GM23338 (cell line): ENCODE measurements at regions not wholly inside any gene's neighbourhood (a gene's known extent, or its start where the extent isn't known, plus 50 kb on each side); places are given as distances from the start of the nearest gene placed in this dataset.

Experiments
- ATAC-seq: fragments of 200-7000 bp; cut with Tn5 transposase; 3 replicates; pipeline ENCODE4 v1.9.1; 2020
- DNase-seq: peaks from one replicate; pipeline ENCODE4 v3.0.0-alpha.2; 2015; ENCODE audit warnings: low spot score
- H2AFZ ChIP-seq: fragments of 200-600 bp; sonication (generic); 2 replicates; pipeline ENCODE4 v1.8.0; 2016; ENCODE audit warnings: antibody characterized with exemption, mild to moderate bottlenecking, moderate library complexity
- H3F3A ChIP-seq: fragments of 200-600 bp; sonication (generic); replicated peaks from 2 replicates; pipeline ENCODE4 v1.8.0; 2017; ENCODE audit warnings: antibody characterized with exemption, mixed run types, low read depth
- H3K27ac ChIP-seq: fragments of 200-600 bp; sonication (generic); 2 replicates; pipeline ENCODE4 v1.6.1; 2016; ENCODE audit warnings: low read depth
- H3K27me3 ChIP-seq: fragments of 200-600 bp; sonication (generic); 2 replicates; pipeline ENCODE4 v1.8.0; 2016; ENCODE audit warnings: mild to moderate bottlenecking, mixed run types, moderate library complexity; ENCODE audit not compliant: insufficient read depth
- H3K36me3 ChIP-seq: fragments of 200-600 bp; sonication (generic); 2 replicates; pipeline ENCODE4 v1.8.0; 2016; ENCODE audit warnings: mild to moderate bottlenecking; ENCODE audit not compliant: insufficient read depth
- H3K4me1 ChIP-seq: fragments of 200-600 bp; sonication (generic); 2 replicates; pipeline ENCODE4 v1.8.0; 2016; ENCODE audit warnings: mild to moderate bottlenecking, moderate library complexity; ENCODE audit not compliant: insufficient read depth
- H3K4me2 ChIP-seq: fragments of 200-600 bp; sonication (generic); 2 replicates; pipeline ENCODE4 v1.7.1; 2017; ENCODE audit warnings: mixed run types
- H3K4me3 ChIP-seq: fragments of 200-600 bp; sonication (generic); 2 replicates; pipeline ENCODE4 v1.6.1; 2016; ENCODE audit warnings: mixed run types
- H3K79me2 ChIP-seq: fragments of 200-600 bp; sonication (generic); replicated peaks from 2 replicates; pipeline ENCODE4 v1.8.0; 2017; ENCODE audit warnings: mild to moderate bottlenecking; ENCODE audit not compliant: insufficient read depth
- H3K9me2 ChIP-seq: fragments of 200-600 bp; sonication (generic); 2 replicates; pipeline ENCODE4 v1.8.0; 2017; ENCODE audit not compliant: insufficient read depth
- H4K20me1 ChIP-seq: fragments of 200-600 bp; sonication (generic); replicated peaks from 2 replicates; pipeline ENCODE4 v1.8.0; 2017; ENCODE audit warnings: mild to moderate bottlenecking; ENCODE audit not compliant: insufficient read depth
- H3K27ac Mint-ChIP-seq: 2 replicates; pipeline ENCODE4 v1.8.0; 2020; ENCODE audit warnings: inconsistent platforms, mild to moderate bottlenecking, moderate library complexity, mixed read lengths
- H3K27me3 Mint-ChIP-seq: 3 replicates; pipeline ENCODE4 v1.8.0; 2022; ENCODE audit warnings: low read depth, mild to moderate bottlenecking, moderate library complexity, mixed read lengths, inconsistent platforms; ENCODE audit not compliant: insufficient read depth, poor library complexity
- H3K36me3 Mint-ChIP-seq: 3 replicates; pipeline ENCODE4 v1.8.0; 2021; ENCODE audit warnings: low read depth, mild to moderate bottlenecking, inconsistent platforms, moderate library complexity, mixed read lengths
- H3K4me1 Mint-ChIP-seq: 3 replicates; pipeline ENCODE4 v1.8.0; 2020; ENCODE audit warnings: mild to moderate bottlenecking, inconsistent platforms, mixed read lengths
- H3K4me3 Mint-ChIP-seq: 3 replicates; pipeline ENCODE4 v1.8.0; 2021; ENCODE audit warnings: moderate library complexity, mild to moderate bottlenecking, inconsistent platforms, mixed read lengths
- H3K9me3 Mint-ChIP-seq: 3 replicates; pipeline ENCODE4 v1.8.0; 2020; ENCODE audit warnings: moderate library complexity, mild to moderate bottlenecking, inconsistent platforms, mixed read lengths
- CREB1 ChIP-seq: fragments of 250-450 bp; sonication (Bioruptor Pico); IDR thresholded peaks from 2 replicates; pipeline ENCODE4 v1.5.0; 2020; ENCODE audit warnings: low read depth, mild to moderate bottlenecking, moderate library complexity
- EZH2 ChIP-seq: fragments of 200-600 bp; sonication (generic); IDR thresholded peaks from one replicate; pipeline ENCODE4 v1.8.0; 2017; ENCODE audit warnings: antibody characterized with exemption, mild to moderate bottlenecking, low read depth; ENCODE audit not compliant: unreplicated experiment
- EZH2phosphoT487 ChIP-seq: fragments of 200-600 bp; sonication (generic); IDR thresholded peaks from one replicate; pipeline ENCODE4 v1.8.1; 2018; ENCODE audit warnings: antibody characterized with exemption; ENCODE audit not compliant: unreplicated experiment
- JUNB ChIP-seq: IDR thresholded peaks from one replicate; pipeline ENCODE4 v1.6.1; 2016; ENCODE audit warnings: antibody characterized with exemption; ENCODE audit not compliant: unreplicated experiment
- NANOG ChIP-seq: IDR thresholded peaks from 2 replicates; pipeline ENCODE4 v1.6.1; 2016; ENCODE audit warnings: antibody characterized with exemption, borderline replicate concordance
- POLR2AphosphoS5 ChIP-seq: IDR thresholded peaks from 2 replicates; pipeline ENCODE4 v1.6.1; 2016; ENCODE audit warnings: antibody characterized with exemption, low read depth
- STAT1 ChIP-seq: IDR thresholded peaks from one replicate; pipeline ENCODE4 v1.6.1; 2016; ENCODE audit warnings: antibody characterized with exemption; ENCODE audit not compliant: unreplicated experiment
- ZNF114 ChIP-seq: fragments of 250-450 bp; sonication (Bioruptor Pico); IDR thresholded peaks from 2 replicates; pipeline ENCODE4 v1.5.0; 2020; ENCODE audit warnings: mild to moderate bottlenecking, moderate library complexity
- ZNF331 ChIP-seq: fragments of 250-450 bp; sonication (Bioruptor Pico); IDR thresholded peaks from 2 replicates; pipeline ENCODE4 v1.5.0; 2020; ENCODE audit warnings: low read depth, mild to moderate bottlenecking, moderate library complexity
- TF ChIP-seq, protein P1 (sequence below): fragments of 250-450 bp; sonication (Bioruptor Pico); IDR thresholded peaks from 2 replicates; pipeline ENCODE4 v1.5.0; 2020; ENCODE audit warnings: mild to moderate bottlenecking, moderate library complexity
- TF ChIP-seq, protein P2 (sequence below): IDR thresholded peaks from one replicate; pipeline ENCODE4 v1.6.1; 2018; ENCODE audit warnings: antibody characterized with exemption; ENCODE audit not compliant: unreplicated experiment
- TF ChIP-seq, protein P3 (sequence below), 2 experiments: fragments of 200-600 bp in 1 of 2; sonication (generic) in 1 of 2; conservative IDR thresholded peaks; 2 replicates each; pipeline versions ENCODE4 v1.5.1 to v1.6.1; 2016 to 2017; ENCODE audit warnings: antibody characterized with exemption in 2 of 2, low read depth in 2 of 2, mild to moderate bottlenecking in 2 of 2, moderate library complexity in 1 of 2
- TF ChIP-seq, protein P4 (sequence below): IDR thresholded peaks from 2 replicates; pipeline ENCODE4 v1.6.1; 2016; ENCODE audit warnings: antibody characterized with exemption

DNA sequence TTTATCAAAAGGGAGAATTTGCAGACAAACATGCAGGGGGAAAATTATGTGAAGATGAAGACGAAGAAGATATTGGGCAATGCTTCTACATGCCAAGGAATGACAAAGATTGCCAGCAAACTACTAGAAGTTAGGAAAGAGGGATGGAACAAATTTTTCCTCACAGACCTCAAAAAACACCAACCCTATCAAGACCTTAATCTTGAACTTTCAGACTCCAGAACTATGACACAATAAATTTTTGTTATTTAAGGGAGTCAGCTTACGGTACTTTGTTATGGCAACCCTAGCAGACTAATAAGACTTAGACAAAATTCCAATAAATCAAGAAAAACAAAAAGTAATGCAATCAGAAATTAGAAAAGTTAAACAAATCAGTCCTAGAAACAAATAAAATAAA lies 280.0 kb upstream of the GNAI1 start:
- Mint-ChIP-seq H3K27ac (no peak overlapping the region), H3K27me3 (no peaks in the 10 kb centered on the region), H3K36me3 (no peaks in the 10 kb centered on the region), H3K4me3 (no peak overlapping the region), H3K9me3 (no peaks in the 10 kb centered on the region), H3K4me1 (no peaks in the 10 kb centered on the region)
- ATAC-seq (no peak), DNase-seq (no peak)
- H3K27me3 ChIP-seq = no peaks in the 10 kb centered on the region
- no peak overlapping the region for H3K4me3 ChIP-seq
- H3K9me2 ChIP-seq = no peaks in the 10 kb centered on the region
- no peaks in the 10 kb centered on the region for H3K36me3 ChIP-seq
- no peaks in the 10 kb centered on the region for H3F3A ChIP-seq
- no peak overlapping the region for H3K27ac ChIP-seq
- no peak overlapping the region for H2AFZ ChIP-seq
- TF ChIP-seq, protein P1, sequence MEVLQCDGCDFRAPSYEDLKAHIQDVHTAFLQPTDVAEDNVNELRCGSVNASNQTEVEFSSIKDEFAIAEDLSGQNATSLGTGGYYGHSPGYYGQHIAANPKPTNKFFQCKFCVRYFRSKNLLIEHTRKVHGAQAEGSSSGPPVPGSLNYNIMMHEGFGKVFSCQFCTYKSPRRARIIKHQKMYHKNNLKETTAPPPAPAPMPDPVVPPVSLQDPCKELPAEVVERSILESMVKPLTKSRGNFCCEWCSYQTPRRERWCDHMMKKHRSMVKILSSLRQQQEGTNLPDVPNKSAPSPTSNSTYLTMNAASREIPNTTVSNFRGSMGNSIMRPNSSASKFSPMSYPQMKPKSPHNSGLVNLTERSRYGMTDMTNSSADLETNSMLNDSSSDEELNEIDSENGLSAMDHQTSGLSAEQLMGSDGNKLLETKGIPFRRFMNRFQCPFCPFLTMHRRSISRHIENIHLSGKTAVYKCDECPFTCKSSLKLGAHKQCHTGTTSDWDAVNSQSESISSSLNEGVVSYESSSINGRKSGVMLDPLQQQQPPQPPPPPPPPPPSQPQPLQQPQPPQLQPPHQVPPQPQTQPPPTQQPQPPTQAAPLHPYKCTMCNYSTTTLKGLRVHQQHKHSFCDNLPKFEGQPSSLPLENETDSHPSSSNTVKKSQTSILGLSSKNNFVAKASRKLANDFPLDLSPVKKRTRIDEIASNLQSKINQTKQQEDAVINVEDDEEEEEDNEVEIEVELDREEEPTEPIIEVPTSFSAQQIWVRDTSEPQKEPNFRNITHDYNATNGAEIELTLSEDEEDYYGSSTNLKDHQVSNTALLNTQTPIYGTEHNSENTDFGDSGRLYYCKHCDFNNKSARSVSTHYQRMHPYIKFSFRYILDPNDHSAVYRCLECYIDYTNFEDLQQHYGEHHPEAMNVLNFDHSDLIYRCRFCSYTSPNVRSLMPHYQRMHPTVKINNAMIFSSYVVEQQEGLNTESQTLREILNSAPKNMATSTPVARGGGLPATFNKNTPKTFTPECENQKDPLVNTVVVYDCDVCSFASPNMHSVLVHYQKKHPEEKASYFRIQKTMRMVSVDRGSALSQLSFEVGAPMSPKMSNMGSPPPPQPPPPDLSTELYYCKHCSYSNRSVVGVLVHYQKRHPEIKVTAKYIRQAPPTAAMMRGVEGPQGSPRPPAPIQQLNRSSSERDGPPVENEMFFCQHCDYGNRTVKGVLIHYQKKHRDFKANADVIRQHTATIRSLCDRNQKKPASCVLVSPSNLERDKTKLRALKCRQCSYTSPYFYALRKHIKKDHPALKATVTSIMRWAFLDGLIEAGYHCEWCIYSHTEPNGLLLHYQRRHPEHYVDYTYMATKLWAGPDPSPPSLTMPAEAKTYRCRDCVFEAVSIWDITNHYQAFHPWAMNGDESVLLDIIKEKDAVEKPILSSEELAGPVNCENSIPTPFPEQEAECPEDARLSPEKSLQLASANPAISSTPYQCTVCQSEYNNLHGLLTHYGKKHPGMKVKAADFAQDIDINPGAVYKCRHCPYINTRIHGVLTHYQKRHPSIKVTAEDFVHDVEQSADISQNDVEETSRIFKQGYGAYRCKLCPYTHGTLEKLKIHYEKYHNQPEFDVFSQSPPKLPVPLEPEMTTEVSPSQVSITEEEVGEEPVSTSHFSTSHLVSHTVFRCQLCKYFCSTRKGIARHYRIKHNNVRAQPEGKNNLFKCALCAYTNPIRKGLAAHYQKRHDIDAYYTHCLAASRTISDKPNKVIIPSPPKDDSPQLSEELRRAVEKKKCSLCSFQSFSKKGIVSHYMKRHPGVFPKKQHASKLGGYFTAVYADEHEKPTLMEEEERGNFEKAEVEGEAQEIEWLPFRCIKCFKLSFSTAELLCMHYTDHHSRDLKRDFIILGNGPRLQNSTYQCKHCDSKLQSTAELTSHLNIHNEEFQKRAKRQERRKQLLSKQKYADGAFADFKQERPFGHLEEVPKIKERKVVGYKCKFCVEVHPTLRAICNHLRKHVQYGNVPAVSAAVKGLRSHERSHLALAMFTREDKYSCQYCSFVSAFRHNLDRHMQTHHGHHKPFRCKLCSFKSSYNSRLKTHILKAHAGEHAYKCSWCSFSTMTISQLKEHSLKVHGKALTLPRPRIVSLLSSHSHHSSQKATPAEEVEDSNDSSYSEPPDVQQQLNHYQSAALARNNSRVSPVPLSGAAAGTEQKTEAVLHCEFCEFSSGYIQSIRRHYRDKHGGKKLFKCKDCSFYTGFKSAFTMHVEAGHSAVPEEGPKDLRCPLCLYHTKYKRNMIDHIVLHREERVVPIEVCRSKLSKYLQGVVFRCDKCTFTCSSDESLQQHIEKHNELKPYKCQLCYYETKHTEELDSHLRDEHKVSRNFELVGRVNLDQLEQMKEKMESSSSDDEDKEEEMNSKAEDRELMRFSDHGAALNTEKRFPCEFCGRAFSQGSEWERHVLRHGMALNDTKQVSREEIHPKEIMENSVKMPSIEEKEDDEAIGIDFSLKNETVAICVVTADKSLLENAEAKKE (CRISPR knock-in tag) = no peak
- TF ChIP-seq, protein P2, sequence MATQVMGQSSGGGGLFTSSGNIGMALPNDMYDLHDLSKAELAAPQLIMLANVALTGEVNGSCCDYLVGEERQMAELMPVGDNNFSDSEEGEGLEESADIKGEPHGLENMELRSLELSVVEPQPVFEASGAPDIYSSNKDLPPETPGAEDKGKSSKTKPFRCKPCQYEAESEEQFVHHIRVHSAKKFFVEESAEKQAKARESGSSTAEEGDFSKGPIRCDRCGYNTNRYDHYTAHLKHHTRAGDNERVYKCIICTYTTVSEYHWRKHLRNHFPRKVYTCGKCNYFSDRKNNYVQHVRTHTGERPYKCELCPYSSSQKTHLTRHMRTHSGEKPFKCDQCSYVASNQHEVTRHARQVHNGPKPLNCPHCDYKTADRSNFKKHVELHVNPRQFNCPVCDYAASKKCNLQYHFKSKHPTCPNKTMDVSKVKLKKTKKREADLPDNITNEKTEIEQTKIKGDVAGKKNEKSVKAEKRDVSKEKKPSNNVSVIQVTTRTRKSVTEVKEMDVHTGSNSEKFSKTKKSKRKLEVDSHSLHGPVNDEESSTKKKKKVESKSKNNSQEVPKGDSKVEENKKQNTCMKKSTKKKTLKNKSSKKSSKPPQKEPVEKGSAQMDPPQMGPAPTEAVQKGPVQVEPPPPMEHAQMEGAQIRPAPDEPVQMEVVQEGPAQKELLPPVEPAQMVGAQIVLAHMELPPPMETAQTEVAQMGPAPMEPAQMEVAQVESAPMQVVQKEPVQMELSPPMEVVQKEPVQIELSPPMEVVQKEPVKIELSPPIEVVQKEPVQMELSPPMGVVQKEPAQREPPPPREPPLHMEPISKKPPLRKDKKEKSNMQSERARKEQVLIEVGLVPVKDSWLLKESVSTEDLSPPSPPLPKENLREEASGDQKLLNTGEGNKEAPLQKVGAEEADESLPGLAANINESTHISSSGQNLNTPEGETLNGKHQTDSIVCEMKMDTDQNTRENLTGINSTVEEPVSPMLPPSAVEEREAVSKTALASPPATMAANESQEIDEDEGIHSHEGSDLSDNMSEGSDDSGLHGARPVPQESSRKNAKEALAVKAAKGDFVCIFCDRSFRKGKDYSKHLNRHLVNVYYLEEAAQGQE = no peak
- TF ChIP-seq, protein P3, sequence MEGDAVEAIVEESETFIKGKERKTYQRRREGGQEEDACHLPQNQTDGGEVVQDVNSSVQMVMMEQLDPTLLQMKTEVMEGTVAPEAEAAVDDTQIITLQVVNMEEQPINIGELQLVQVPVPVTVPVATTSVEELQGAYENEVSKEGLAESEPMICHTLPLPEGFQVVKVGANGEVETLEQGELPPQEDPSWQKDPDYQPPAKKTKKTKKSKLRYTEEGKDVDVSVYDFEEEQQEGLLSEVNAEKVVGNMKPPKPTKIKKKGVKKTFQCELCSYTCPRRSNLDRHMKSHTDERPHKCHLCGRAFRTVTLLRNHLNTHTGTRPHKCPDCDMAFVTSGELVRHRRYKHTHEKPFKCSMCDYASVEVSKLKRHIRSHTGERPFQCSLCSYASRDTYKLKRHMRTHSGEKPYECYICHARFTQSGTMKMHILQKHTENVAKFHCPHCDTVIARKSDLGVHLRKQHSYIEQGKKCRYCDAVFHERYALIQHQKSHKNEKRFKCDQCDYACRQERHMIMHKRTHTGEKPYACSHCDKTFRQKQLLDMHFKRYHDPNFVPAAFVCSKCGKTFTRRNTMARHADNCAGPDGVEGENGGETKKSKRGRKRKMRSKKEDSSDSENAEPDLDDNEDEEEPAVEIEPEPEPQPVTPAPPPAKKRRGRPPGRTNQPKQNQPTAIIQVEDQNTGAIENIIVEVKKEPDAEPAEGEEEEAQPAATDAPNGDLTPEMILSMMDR (conservative IDR thresholded peaks at IDR 0.05; ENCODE audit: low read depth in 2 of 2) = no peak
- TF ChIP-seq POLR2AphosphoS5 (no peak), STAT1 (no peak), CREB1 (no peak), EZH2phosphoT487 (no peak), ZNF114 (CRISPR knock-in tag) (no peak), NANOG (no peak), EZH2 (no peak), ZNF331 (CRISPR knock-in tag) (no peak), JUNB (no peak)
- TF ChIP-seq, protein P4, sequence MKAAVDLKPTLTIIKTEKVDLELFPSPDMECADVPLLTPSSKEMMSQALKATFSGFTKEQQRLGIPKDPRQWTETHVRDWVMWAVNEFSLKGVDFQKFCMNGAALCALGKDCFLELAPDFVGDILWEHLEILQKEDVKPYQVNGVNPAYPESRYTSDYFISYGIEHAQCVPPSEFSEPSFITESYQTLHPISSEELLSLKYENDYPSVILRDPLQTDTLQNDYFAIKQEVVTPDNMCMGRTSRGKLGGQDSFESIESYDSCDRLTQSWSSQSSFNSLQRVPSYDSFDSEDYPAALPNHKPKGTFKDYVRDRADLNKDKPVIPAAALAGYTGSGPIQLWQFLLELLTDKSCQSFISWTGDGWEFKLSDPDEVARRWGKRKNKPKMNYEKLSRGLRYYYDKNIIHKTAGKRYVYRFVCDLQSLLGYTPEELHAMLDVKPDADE = no peak
- no peaks in the 10 kb centered on the region for H3K79me2 ChIP-seq
- no peak overlapping the region for H3K4me2 ChIP-seq
- no peaks in the 10 kb centered on the region for H4K20me1 ChIP-seq
- no peaks in the 10 kb centered on the region for H3K4me1 ChIP-seq
